ENCODE measurements at regions not wholly inside any gene's neighbourhood (a gene's known extent, or its start where the extent isn't known, plus 50 kb on each side); places are given as distances from the start of the nearest gene placed in this dataset.

- TF ChIP-seq CTCF (IDR thresholded peaks at IDR 0.05), result no peak
- TF ChIP-seq POLR2A (IDR thresholded peaks at IDR 0.05), result no peak
These were observed 955.4 kb upstream of the POU3F3 start for GRCh38 chr2:103898561-103898960.
